ENCODE measurements at regions not wholly inside any gene's neighbourhood (a gene's known extent, or its start where the extent isn't known, plus 50 kb on each side); places are given as distances from the start of the nearest gene placed in this dataset.

DNA sequence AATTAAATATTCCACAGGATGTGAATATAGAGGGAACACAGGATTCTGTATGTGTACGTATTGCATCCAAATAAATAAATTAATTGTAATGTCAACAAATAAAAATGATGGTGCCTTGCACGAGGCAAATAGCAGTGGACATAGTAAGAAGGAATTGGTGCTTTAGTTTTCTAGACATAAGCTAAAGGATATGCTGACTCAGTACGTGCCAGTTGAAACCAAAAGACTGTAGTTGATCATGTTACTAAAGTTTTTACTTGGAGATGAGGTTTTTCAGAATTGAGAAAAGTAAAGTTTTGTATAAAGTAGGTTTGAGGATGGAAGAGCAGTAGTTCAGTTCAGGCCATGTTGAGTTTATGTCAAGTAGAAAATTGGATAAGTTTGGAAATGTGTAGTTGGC, 807.2 kb downstream of the SLC16A7 start:
- TF ChIP-seq, protein P1, sequence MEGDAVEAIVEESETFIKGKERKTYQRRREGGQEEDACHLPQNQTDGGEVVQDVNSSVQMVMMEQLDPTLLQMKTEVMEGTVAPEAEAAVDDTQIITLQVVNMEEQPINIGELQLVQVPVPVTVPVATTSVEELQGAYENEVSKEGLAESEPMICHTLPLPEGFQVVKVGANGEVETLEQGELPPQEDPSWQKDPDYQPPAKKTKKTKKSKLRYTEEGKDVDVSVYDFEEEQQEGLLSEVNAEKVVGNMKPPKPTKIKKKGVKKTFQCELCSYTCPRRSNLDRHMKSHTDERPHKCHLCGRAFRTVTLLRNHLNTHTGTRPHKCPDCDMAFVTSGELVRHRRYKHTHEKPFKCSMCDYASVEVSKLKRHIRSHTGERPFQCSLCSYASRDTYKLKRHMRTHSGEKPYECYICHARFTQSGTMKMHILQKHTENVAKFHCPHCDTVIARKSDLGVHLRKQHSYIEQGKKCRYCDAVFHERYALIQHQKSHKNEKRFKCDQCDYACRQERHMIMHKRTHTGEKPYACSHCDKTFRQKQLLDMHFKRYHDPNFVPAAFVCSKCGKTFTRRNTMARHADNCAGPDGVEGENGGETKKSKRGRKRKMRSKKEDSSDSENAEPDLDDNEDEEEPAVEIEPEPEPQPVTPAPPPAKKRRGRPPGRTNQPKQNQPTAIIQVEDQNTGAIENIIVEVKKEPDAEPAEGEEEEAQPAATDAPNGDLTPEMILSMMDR (IDR thresholded peaks at IDR 0.05), result no peak
- TF ChIP-seq POLR2AphosphoS5 (IDR thresholded peaks at IDR 0.05), result no peak

Measured in breast epithelium (tissue), 3 donors.